ENCODE measurements at regions not wholly inside any gene's neighbourhood (a gene's known extent, or its start where the extent isn't known, plus 50 kb on each side); places are given as distances from the start of the nearest gene placed in this dataset.
A peak's percentile ranks its signal among the peaks of the same experiment; 100 is the strongest.
"Not testable (repeated sequence)": the region's sequence is repeated elsewhere in the genome, so short reads cannot be mapped to it uniquely, and the experiment has no call there.

GRCh38 chr11:3488003-3488402, 109.1 kb upstream of the ZNF195 start:
- intact Hi-C loops (cut with DNase I); H3K27me3 ChIP-seq; H3K27ac ChIP-seq; DNase-seq; H3K36me3 ChIP-seq (replicated peaks in 1 of 2; ENCODE audit: insufficient read depth in 1 of 2, low read depth in 2 of 2); ATAC-seq; H3K9me3 ChIP-seq; H3K4me1 ChIP-seq; H3K4me3 ChIP-seq: not testable (repeated sequence)
- 6 to 11% methylated on average over 2 of the region's 2 CpGs for WGBS, 2 donors
- TF ChIP-seq CTCF (IDR thresholded peaks at IDR 0.05): peak in 4 of 7 experiments; percentile 9 to 17 (median 15)

DNA sequence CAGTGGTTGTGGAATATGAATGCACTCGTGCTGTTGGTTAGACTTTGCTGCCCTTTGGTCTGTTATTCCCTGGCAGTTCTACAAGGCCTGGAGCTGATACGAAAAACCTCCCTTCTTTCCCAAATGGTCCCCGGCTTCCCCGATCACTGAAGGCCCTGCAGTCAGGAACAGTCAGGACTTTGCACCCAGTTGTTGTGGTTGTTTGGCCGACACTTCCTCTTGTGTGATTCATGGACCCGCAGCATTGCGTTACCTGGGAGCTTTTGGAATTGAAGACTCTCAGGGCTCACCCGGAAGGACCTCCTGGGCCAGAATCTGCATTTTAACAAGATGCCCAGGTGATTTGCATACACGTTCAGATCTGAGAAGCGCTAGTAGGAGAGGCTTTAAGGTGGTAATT, 106.8 kb upstream of the ZNF195 start:
- H3K27me3 ChIP-seq; H3K4me1 ChIP-seq; H3K9me3 ChIP-seq; DNase-seq; ATAC-seq; H3K36me3 ChIP-seq (replicated peaks in 1 of 2; ENCODE audit: insufficient read depth in 1 of 2, low read depth in 2 of 2); intact Hi-C loops (cut with DNase I); H3K4me3 ChIP-seq; H3K27ac ChIP-seq: not testable (repeated sequence)
- WGBS, 2 donors: 54 to 79% methylated on average over 9 to 10 of the region's 10 CpGs

GRCh38 chr11:3476937-3477885, 98.3 kb upstream of the ZNF195 start:
- H3K36me3 ChIP-seq (replicated peaks in 1 of 2; ENCODE audit: insufficient read depth in 1 of 2, low read depth in 2 of 2); H3K27me3 ChIP-seq; H3K9me3 ChIP-seq; H3K4me3 ChIP-seq; intact Hi-C loops (cut with DNase I); ATAC-seq: not testable (repeated sequence)
- H3K27ac ChIP-seq: peak overlapping the region; percentile 92 to 95 (median 94)
- DNase-seq: peak; percentile 86 to 94 (median 90)
- peaks cover 37% of the 10 kb centered on the region for H3K4me1 ChIP-seq
- peak in 2 of 3 donors; percentile 38 to 81 for TF ChIP-seq POLR2A (IDR thresholded peaks at IDR 0.05)
- peak in 1 of 7 experiments; percentile 10 for TF ChIP-seq CTCF (IDR thresholded peaks at IDR 0.05)
- WGBS, 2 donors: 16 to 32% methylated on average over 18 to 20 of the region's 20 CpGs

- intact Hi-C loops (cut with DNase I); ATAC-seq; H3K36me3 ChIP-seq (replicated peaks in 1 of 2; ENCODE audit: insufficient read depth in 1 of 2, low read depth in 2 of 2); H3K4me3 ChIP-seq; H3K9me3 ChIP-seq; H3K27me3 ChIP-seq: not testable (repeated sequence)
- 23 to 28% methylated on average over 19 to 27 of the region's 27 CpGs for WGBS, 2 donors
- H3K4me1 ChIP-seq: peaks cover 37% of the 10 kb centered on the region
- peak; percentile 25 to 38 (median 32) for DNase-seq
- H3K27ac ChIP-seq: peak overlapping the region; percentile 92 to 95 (median 94)
- TF ChIP-seq CTCF (IDR thresholded peaks at IDR 0.05): peak in 4 of 7 experiments; percentile 5 to 59 (median 33)
Observed at GRCh38 chr11:3476084-3476936, 97.4 kb upstream of the ZNF195 start.

- H3K9me3 ChIP-seq; H3K36me3 ChIP-seq (replicated peaks in 1 of 2; ENCODE audit: insufficient read depth in 1 of 2, low read depth in 2 of 2); H3K27ac ChIP-seq; intact Hi-C loops (cut with DNase I); DNase-seq; ATAC-seq; H3K4me1 ChIP-seq; H3K4me3 ChIP-seq; H3K27me3 ChIP-seq: not testable (repeated sequence)
- WGBS, 2 donors: 75 to 83% methylated on average over 8 of the region's 8 CpGs
Observed at GRCh38 chr11:3468963-3469362, 90.0 kb upstream of the ZNF195 start.

GRCh38 chr11:3467599-3467998, 88.7 kb upstream of the ZNF195 start:
- ATAC-seq; DNase-seq; intact Hi-C loops (cut with DNase I); H3K4me3 ChIP-seq; H3K9me3 ChIP-seq; H3K36me3 ChIP-seq (replicated peaks in 1 of 2; ENCODE audit: insufficient read depth in 1 of 2, low read depth in 2 of 2); H3K27me3 ChIP-seq; H3K4me1 ChIP-seq; H3K27ac ChIP-seq: not testable (repeated sequence)
- 67 to 79% methylated on average over 5 of the region's 5 CpGs for WGBS, 2 donors

- H3K27ac ChIP-seq; ATAC-seq; H3K4me3 ChIP-seq; H3K36me3 ChIP-seq (replicated peaks in 1 of 2; ENCODE audit: insufficient read depth in 1 of 2, low read depth in 2 of 2); H3K27me3 ChIP-seq; H3K9me3 ChIP-seq; H3K4me1 ChIP-seq; intact Hi-C loops (cut with DNase I); DNase-seq: not testable (repeated sequence)
- WGBS, 2 donors: 36 to 40% methylated on average over 10 of the region's 10 CpGs
Observed at GRCh38 chr11:3455666-3456065, 76.7 kb upstream of the ZNF195 start.

All from body of pancreas (tissue), 4 donors.